ENCODE measurements at regions not wholly inside any gene's neighbourhood (a gene's known extent, or its start where the extent isn't known, plus 50 kb on each side); places are given as distances from the start of the nearest gene placed in this dataset.
"Not testable (repeated sequence)": the region's sequence is repeated elsewhere in the genome, so short reads cannot be mapped to it uniquely, and the experiment has no call there.

- not testable (repeated sequence) for TF ChIP-seq CTCF (conservative IDR thresholded peaks at IDR 0.05 in 1 of 2, IDR thresholded peaks at IDR 0.05 in 1 of 2; ENCODE audit: low read depth in 1 of 2, low read length in 2 of 2); EZH2 (IDR thresholded peaks at IDR 0.05; ENCODE audit: low read length, missing control alignments)
Measured at GRCh38 chr15:96216481-96216880, 114.0 kb upstream of the NR2F2 start.

Data from fibroblast of lung (primary cell).